Liver (tissue), 7 donors: ENCODE measurements at regions not wholly inside any gene's neighbourhood (a gene's known extent, or its start where the extent isn't known, plus 50 kb on each side); places are given as distances from the start of the nearest gene placed in this dataset. TPM values are rescaled to one million over a fixed set of nuclear protein-coding genes. Genes with fewer than 3 reads are reported as not detected.
"Not testable (repeated sequence)": the region's sequence is repeated elsewhere in the genome, so short reads cannot be mapped to it uniquely, and the experiment has no call there.

ENCODE experiments used
- DNase-seq: peaks from one replicate; pipeline ENCODE4 v3.0.0-alpha.2; 2017; ENCODE audit warnings: low spot score
- H3K27ac ChIP-seq, 2 donors: one replicate each; pipeline ENCODE4 v1.7.0; 2013; ENCODE audit warnings: inconsistent platforms in 2 of 2, low read length in 2 of 2, control low read depth in 1 of 2, low read depth in 1 of 2, mild to moderate bottlenecking in 1 of 2
- H3K27me3 ChIP-seq, 4 donors: one replicate each; pipeline versions ENCODE4 v1.6.1 to v1.7.0; 2013; ENCODE audit warnings: low read length in 3 of 4, inconsistent platforms in 1 of 4, mild to moderate bottlenecking in 1 of 4, moderate library complexity in 1 of 4; ENCODE audit not compliant: control insufficient read depth in 4 of 4, insufficient read depth in 4 of 4
- H3K36me3 ChIP-seq, 4 donors: one replicate each; pipeline versions ENCODE4 v1.6.1 to v1.7.0; 2013; ENCODE audit warnings: low read length in 3 of 4, mild to moderate bottlenecking in 3 of 4, low read depth in 1 of 4, moderate library complexity in 1 of 4; ENCODE audit not compliant: control insufficient read depth in 4 of 4, insufficient read depth in 3 of 4
- H3K4me1 ChIP-seq, 4 donors: one replicate each; pipeline versions ENCODE4 v1.6.1 to v1.7.0; 2013; ENCODE audit warnings: low read length in 3 of 4, mild to moderate bottlenecking in 3 of 4, moderate library complexity in 1 of 4; ENCODE audit not compliant: control insufficient read depth in 4 of 4, insufficient read depth in 4 of 4
- H3K4me3 ChIP-seq, 3 donors: one replicate each; pipeline versions ENCODE4 v1.6.1 to v1.7.0; 2013; ENCODE audit warnings: low read length in 3 of 3, control low read depth in 1 of 3, low read depth in 1 of 3, mild to moderate bottlenecking in 1 of 3
- H3K9ac ChIP-seq, 2 donors: one replicate each; pipeline ENCODE4 v1.7.0; 2013; ENCODE audit warnings: low read length in 2 of 2, mild to moderate bottlenecking in 2 of 2, moderate library complexity in 2 of 2, control low read depth in 1 of 2, low read depth in 1 of 2
- H3K9me3 ChIP-seq, 4 donors: one replicate each; pipeline versions ENCODE4 v1.6.1 to v1.7.0; 2013; ENCODE audit warnings: low read length in 3 of 4; ENCODE audit not compliant: control insufficient read depth in 4 of 4
- WGBS: extraction: QIAGEN DNeasy Blood & Tissue Kit; methylation state at CpG from one replicate; pipeline ENCODE4 v1.1.7; 2013; 5-methylcytosine and 5-hydroxymethylcytosine counted together
- small RNA-seq: library from RNA; depleted of rRNA; stranded (forward); fragments of <200 nt; gene quantifications from one replicate; pipeline ENCODE3, GENCODE V24; 2014
- donor health status: healthy.
- donor health status: healthy.
- donor health status: healthy.

DNA sequence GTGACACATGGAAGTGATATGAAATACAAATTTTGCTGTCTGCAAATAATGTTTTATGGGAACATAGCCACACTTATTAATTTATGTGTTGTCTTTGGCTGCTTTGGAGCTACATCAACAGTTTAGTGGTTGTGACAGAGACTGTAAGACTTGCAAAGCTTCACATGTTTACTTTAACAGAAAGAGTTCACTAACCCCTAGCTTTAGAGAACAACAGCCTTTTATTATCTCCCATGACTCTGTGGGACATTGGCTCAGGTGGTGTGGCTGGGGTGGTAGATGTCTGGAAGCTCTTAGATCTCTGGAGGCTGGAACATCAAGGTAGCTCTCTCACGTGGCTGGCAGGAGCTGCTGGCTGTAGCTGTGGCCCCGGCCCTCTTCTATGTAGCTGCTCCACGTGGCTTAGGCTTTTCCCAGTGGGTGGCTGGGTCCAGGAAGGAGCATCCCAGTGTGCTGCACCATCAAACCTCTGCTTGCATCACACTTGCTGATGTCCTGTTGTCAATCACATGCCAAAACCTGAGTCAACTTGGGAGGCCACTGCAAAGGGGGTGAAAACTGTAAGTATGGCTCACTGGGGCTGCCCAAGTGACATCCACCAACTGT lies 51.8 kb upstream of the MTLN start:
- not testable (repeated sequence) for H3K36me3 ChIP-seq, H3K4me1 ChIP-seq, H3K9ac ChIP-seq, H3K27me3 ChIP-seq, H3K27ac ChIP-seq, H3K4me3 ChIP-seq, DNase-seq, H3K9me3 ChIP-seq
- WGBS: no CpG with 5 or more reads among the region's 3 CpGs

DNA sequence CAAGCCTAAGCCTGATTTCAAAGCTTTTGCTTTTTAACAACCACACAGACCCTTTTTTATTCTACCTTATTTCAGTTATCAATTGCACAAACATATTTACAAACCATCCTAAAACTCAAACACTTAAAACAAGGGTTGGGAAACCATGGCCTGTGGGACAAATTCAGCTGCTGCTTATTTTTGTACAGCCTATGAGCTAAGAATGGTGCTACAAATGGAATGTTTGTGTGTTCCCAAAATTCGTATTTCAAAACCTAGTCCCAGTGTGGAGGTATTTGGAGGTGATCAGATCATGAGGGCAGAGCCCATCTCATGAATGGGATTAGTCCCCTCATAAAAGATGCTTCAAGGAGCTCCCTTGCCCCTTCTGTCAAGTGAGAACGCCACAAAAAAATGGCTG lies 51.1 kb upstream of the MTLN start:
- not testable (repeated sequence) for H3K4me1 ChIP-seq, H3K9ac ChIP-seq, H3K9me3 ChIP-seq, H3K27ac ChIP-seq, DNase-seq, H3K27me3 ChIP-seq, H3K4me3 ChIP-seq, H3K36me3 ChIP-seq
- 98% methylated on average over 1 of the region's 2 CpGs for WGBS

Small RNA genes lying in the stretch of these regions (small RNA-seq; reads per million reads assigned to genes)
- not detected for gene MIR4436B2
